ENCODE measurements at regions not wholly inside any gene's neighbourhood (a gene's known extent, or its start where the extent isn't known, plus 50 kb on each side); places are given as distances from the start of the nearest gene placed in this dataset.
A peak's percentile ranks its signal among the peaks of the same experiment; 100 is the strongest.

DNA sequence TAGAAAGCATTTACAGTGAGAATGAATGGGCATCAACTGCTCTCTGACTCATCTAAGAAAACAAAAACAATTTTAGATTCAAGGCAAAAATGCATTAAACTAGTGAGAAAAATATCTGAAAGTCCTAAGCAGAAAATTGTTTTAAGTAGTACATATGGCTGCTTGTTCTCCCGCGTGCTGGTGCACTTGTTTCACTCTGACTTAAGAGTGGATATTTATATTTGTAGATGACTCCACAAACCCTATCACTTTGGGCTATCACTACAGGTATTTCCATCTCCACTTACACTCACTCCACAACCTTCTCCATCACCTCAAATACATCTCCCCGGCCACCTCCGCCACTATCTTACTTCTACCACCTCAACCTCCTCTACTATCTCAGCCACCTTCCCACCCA is 253.9 kb upstream of the EGLN3 start:
- TF ChIP-seq POLR2A (IDR thresholded peaks at IDR 0.05; ENCODE audit: low read depth, low read length) (no peak), POLR2AphosphoS5 (IDR thresholded peaks at IDR 0.05; ENCODE audit: low read depth, low read length) (no peak), TAF1 (IDR thresholded peaks at IDR 0.05; ENCODE audit: borderline replicate concordance, low read depth, low read length) (no peak)
- FAIRE-seq (no peak), DNase-seq (ENCODE audit: insufficient read length) (no peak)

DNA sequence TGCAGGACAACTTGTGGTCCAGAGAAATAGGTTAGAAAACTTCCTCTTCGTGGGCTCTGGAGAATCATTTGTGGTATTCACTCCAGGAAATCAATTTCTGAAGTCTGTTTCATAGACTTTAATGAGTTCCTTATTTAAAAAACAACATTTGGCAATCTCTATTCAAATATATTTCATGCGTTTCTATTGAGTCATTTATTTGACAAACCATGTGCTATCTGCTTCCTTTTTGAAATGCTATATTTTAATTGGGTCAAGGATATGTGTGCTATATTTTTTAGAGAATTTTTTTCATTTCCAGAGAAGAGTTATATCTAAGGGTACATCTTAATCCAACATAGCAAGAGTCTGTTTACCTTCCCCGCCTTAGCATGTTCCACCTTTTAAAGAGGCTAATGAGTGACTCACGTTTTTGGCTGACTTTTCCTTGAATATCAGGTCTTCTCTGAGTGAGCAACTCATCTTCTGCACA is 252.4 kb upstream of the EGLN3 start:
- TF ChIP-seq POLR2AphosphoS5 (IDR thresholded peaks at IDR 0.05; ENCODE audit: low read depth, low read length) (no peak), TAF1 (IDR thresholded peaks at IDR 0.05; ENCODE audit: borderline replicate concordance, low read depth, low read length) (no peak), POLR2A (IDR thresholded peaks at IDR 0.05; ENCODE audit: low read depth, low read length) (no peak)
- no peak for FAIRE-seq
- no peak for DNase-seq (ENCODE audit: insufficient read length)

GRCh38 chr14:34201909-34202637 is 251.2 kb upstream of the EGLN3 start:
- no peak for TF ChIP-seq POLR2AphosphoS5 (IDR thresholded peaks at IDR 0.05; ENCODE audit: low read depth, low read length)
- no peak for TF ChIP-seq TAF1 (IDR thresholded peaks at IDR 0.05; ENCODE audit: borderline replicate concordance, low read depth, low read length)
- no peak for DNase-seq (ENCODE audit: insufficient read length)
- no peak for FAIRE-seq

GRCh38 chr14:34199585-34199984 is 248.7 kb upstream of the EGLN3 start:
- no peak for FAIRE-seq

DNA sequence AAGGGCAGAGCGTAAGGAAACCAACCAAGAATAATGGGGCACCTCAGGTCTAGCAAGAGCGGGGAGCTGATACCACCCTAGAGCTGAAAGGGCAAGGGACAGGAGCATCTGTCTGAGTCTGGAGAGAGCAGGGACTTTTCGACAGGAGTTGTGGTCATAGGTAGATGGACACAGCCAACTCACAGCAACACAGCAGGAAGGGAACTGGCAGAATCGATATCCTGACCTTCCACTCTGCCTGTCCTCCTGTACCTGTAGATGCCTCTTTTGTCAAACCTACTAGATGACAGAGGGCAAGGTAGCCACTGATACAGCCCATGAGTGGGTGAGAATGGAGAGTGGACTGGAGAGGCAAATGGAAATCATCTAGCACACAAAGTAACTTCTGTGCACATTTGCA is 247.2 kb upstream of the EGLN3 start:
- TF ChIP-seq POLR2AphosphoS5 (IDR thresholded peaks at IDR 0.05; ENCODE audit: low read depth, low read length) (no peak), TAF1 (IDR thresholded peaks at IDR 0.05; ENCODE audit: borderline replicate concordance, low read depth, low read length) (no peak), POLR2A (IDR thresholded peaks at IDR 0.05; ENCODE audit: low read depth, low read length) (no peak)
- FAIRE-seq = no peak
- no peak for DNase-seq (ENCODE audit: insufficient read length)

More at GRCh38 chr14:34199585-34199984, 248.7 kb upstream of the EGLN3 start:
- no peak for TF ChIP-seq POLR2AphosphoS5 (IDR thresholded peaks at IDR 0.05; ENCODE audit: low read depth, low read length)
- TF ChIP-seq POLR2A (IDR thresholded peaks at IDR 0.05; ENCODE audit: low read depth, low read length) = no peak
- DNase-seq (ENCODE audit: insufficient read length) = no peak

DNA sequence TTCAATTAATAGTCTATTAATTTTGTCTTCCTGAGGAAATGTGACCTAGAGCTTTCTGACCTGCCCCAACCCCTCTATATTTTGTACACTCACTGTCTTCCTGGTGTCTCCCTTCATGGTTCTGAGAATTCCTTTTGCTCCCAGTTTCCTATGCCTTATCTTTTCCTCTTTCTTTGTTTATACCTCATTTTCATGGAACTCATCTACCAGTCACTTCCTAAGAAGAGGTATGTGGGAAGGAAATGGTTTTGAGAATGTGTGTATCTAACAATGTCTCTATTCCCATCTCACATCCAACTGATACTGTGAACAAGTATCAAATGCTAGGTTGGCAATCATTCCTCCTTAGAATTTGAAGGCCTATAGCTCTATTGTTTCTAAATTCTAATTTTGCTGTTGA is 245.1 kb upstream of the EGLN3 start:
- no peak for TF ChIP-seq POLR2A (IDR thresholded peaks at IDR 0.05; ENCODE audit: low read depth, low read length)
- no peak for TF ChIP-seq POLR2AphosphoS5 (IDR thresholded peaks at IDR 0.05; ENCODE audit: low read depth, low read length)
- TF ChIP-seq TAF1 (IDR thresholded peaks at IDR 0.05; ENCODE audit: borderline replicate concordance, low read depth, low read length) = no peak
- FAIRE-seq (no peak), DNase-seq (ENCODE audit: insufficient read length) (no peak)

DNA sequence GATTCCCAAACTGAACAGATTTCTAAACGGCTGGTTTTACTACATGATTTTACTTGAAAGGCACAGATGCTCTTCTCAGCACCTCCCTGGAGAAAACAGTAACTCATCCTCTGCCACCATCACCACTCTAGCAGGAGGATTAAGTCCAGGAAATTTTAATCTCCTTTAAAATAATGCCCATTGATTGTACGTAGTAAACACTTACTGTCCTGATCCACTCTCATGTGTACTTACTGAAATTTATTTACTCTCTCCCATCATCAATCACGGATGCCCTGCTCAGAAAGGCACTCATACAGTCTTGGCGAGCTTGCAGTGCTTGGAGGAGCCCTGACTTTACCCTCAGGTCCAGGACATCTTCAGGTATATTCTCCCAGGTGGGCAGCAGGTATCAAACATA is 239.8 kb upstream of the EGLN3 start:
- DNase-seq (ENCODE audit: insufficient read length) (no peak), FAIRE-seq (peak; percentile 51)
- TF ChIP-seq TAF1 (IDR thresholded peaks at IDR 0.05; ENCODE audit: borderline replicate concordance, low read depth, low read length) (no peak), POLR2AphosphoS5 (IDR thresholded peaks at IDR 0.05; ENCODE audit: low read depth, low read length) (no peak), POLR2A (IDR thresholded peaks at IDR 0.05; ENCODE audit: low read depth, low read length) (no peak)

DNA sequence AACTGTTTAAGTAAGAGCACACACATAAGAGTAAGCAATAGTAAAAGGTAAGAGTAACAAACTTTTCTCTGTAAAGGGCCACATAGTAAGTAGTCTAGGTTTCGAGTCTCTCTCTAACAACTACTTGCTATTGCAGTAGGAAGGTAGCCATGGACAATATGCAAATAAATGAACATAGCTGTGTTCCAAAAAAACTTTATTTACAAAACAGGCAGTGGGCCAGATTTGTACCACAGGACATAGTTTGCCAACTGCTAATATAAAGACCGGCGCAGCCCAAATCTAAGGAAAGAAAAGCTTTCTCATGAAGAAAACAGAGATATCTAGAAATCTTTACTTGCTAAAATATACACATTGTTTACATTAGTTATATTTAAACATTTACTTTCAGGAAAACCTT is 239.0 kb upstream of the EGLN3 start:
- TF ChIP-seq TAF1 (IDR thresholded peaks at IDR 0.05; ENCODE audit: borderline replicate concordance, low read depth, low read length) (no peak), POLR2A (IDR thresholded peaks at IDR 0.05; ENCODE audit: low read depth, low read length) (no peak), POLR2AphosphoS5 (IDR thresholded peaks at IDR 0.05; ENCODE audit: low read depth, low read length) (no peak)
- FAIRE-seq = no peak
- DNase-seq (ENCODE audit: insufficient read length) = no peak

DNA sequence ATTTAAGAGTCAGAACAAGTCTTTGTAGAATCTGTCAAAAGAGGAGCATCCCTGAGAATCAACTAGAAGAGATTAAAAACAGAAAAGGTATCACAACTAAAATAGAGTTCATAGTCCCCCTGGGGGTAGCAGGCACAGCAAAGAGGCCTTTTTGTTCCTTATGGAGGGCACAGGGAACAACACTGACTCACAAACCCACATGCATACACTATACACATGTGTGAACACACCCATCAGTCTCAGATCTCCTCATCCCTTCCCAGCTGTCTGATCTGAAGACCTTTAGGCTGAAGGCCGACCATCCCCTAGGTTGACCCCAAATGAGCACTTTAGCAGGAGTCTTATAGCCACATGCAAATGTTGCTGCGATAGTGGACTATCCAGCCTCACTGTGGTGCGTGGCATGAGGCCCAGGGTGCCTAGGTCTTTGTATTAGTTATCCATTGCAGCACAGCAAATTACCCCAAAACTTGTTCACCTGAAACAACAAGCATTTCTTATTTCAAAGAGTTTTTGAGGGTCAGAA is 236.7 kb upstream of the EGLN3 start:
- DNase-seq (ENCODE audit: insufficient read length) (no peak), FAIRE-seq (no peak)
- no peak for TF ChIP-seq POLR2A (IDR thresholded peaks at IDR 0.05; ENCODE audit: low read depth, low read length)
- no peak for TF ChIP-seq TAF1 (IDR thresholded peaks at IDR 0.05; ENCODE audit: borderline replicate concordance, low read depth, low read length)
- TF ChIP-seq POLR2AphosphoS5 (IDR thresholded peaks at IDR 0.05; ENCODE audit: low read depth, low read length) = no peak

DNA sequence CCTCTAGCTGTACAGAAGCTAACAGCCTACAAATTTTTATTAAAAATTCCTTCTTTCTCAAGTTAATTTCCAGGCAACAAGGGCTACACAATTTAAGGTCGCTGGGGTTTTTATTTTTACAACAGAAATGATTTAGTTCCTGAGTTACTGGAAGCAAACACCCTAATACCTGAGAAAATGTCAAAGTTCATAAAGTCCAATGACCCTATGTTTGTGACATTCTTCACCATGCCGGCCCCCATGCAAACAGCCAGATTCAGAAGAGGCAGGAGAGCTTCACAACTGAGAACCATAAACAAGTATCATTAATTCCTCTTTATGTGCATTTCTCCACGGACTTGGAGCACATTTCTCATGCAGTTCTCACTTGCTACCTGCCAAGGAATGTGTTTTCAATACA is 236.2 kb upstream of the EGLN3 start:
- TF ChIP-seq TAF1 (IDR thresholded peaks at IDR 0.05; ENCODE audit: borderline replicate concordance, low read depth, low read length) (no peak), POLR2AphosphoS5 (IDR thresholded peaks at IDR 0.05; ENCODE audit: low read depth, low read length) (no peak), POLR2A (IDR thresholded peaks at IDR 0.05; ENCODE audit: low read depth, low read length) (no peak)
- no peak for FAIRE-seq
- no peak for DNase-seq (ENCODE audit: insufficient read length)

DNA sequence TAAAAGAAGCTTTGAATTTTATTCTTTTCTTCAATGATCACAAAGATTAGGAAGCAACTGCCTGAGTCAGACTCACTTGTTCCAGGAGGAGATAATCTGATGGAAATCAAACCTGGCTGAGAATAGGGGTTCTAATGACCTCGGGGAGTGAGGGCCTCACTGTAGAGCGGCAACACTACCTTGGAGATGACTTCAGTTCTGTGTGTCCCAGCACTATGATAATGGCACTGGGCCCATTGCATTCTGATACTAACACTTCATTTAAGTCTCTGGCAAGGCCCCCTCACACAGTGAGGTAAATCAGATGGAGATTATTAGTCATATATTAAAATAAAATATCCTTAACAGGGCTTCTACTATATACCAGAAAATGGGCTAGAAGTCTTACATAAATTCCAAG is 233.3 kb upstream of the EGLN3 start:
- FAIRE-seq (no peak), DNase-seq (ENCODE audit: insufficient read length) (no peak)
- TF ChIP-seq POLR2A (IDR thresholded peaks at IDR 0.05; ENCODE audit: low read depth, low read length) (no peak), POLR2AphosphoS5 (IDR thresholded peaks at IDR 0.05; ENCODE audit: low read depth, low read length) (no peak), TAF1 (IDR thresholded peaks at IDR 0.05; ENCODE audit: borderline replicate concordance, low read depth, low read length) (no peak)

- TF ChIP-seq POLR2A (IDR thresholded peaks at IDR 0.05; ENCODE audit: low read depth, low read length) (no peak), POLR2AphosphoS5 (IDR thresholded peaks at IDR 0.05; ENCODE audit: low read depth, low read length) (no peak), TAF1 (IDR thresholded peaks at IDR 0.05; ENCODE audit: borderline replicate concordance, low read depth, low read length) (no peak)
- DNase-seq (ENCODE audit: insufficient read length) (no peak), FAIRE-seq (no peak)
These were observed 232.6 kb upstream of the EGLN3 start for GRCh38 chr14:34183478-34183877.

Data from GM12892 (cell line).